NCI-H510A (cell line): ENCODE measurements at regions not wholly inside any gene's neighbourhood (a gene's known extent, or its start where the extent isn't known, plus 50 kb on each side); places are given as distances from the start of the nearest gene placed in this dataset.

Experiments
- DNase-seq: peaks from one replicate; lab custom pipeline; 2025; lab: John Stamatoyannopoulos, UW

GRCh38 chr2:128401680-128402079, 83.0 kb upstream of the HS6ST1 start:
- DNase-seq, result no peak

GRCh38 chr2:128402911-128403670, 84.4 kb upstream of the HS6ST1 start:
- DNase-seq, result no peak

- no peak for DNase-seq
Measured at GRCh38 chr2:128403814-128404708, 85.4 kb upstream of the HS6ST1 start.

GRCh38 chr2:128404709-128405466, 86.2 kb upstream of the HS6ST1 start:
- no peak for DNase-seq

GRCh38 chr2:128405467-128405900, 86.8 kb upstream of the HS6ST1 start:
- DNase-seq, result no peak

GRCh38 chr2:128405981-128406613, 87.4 kb upstream of the HS6ST1 start:
- no peak for DNase-seq

- DNase-seq, result no peak
Measured at GRCh38 chr2:128406736-128407554, 88.3 kb upstream of the HS6ST1 start.

GRCh38 chr2:128408349-128409305, 90.0 kb upstream of the HS6ST1 start:
- no peak for DNase-seq

- no peak for DNase-seq
Measured at GRCh38 chr2:128409326-128410034, 90.8 kb upstream of the HS6ST1 start.

- DNase-seq, result no peak
Measured at GRCh38 chr2:128410035-128410757, 91.5 kb upstream of the HS6ST1 start.

- DNase-seq, result no peak
Measured at GRCh38 chr2:128410758-128411215, 92.1 kb upstream of the HS6ST1 start.

GRCh38 chr2:128411431-128411830, 92.8 kb upstream of the HS6ST1 start:
- DNase-seq, result no peak

GRCh38 chr2:128412181-128412871, 93.7 kb upstream of the HS6ST1 start:
- DNase-seq, result no peak

- DNase-seq, result no peak
Measured at GRCh38 chr2:128413014-128413717, 94.5 kb upstream of the HS6ST1 start.

GRCh38 chr2:128413718-128414341, 95.2 kb upstream of the HS6ST1 start:
- no peak for DNase-seq

GRCh38 chr2:128414351-128414750, 95.7 kb upstream of the HS6ST1 start:
- DNase-seq, result no peak
